ENCODE measurements at regions not wholly inside any gene's neighbourhood (a gene's known extent, or its start where the extent isn't known, plus 50 kb on each side); places are given as distances from the start of the nearest gene placed in this dataset.
A peak's percentile ranks its signal among the peaks of the same experiment; 100 is the strongest.

GRCh38 chr7:54858008-54858692 lies 99.1 kb upstream of the SEC61G start:
- TF ChIP-seq Cebpa-rat (IDR thresholded peaks at IDR 0.05), result no peak
- H3K9me3 ChIP-seq (replicated peaks in 1 of 11), result peaks cover 0 to 5% (median 0%) of the 10 kb centered on the region in 11 experiments; a peak in 1 of 22 replicates
- no peaks in the 10 kb centered on the region for H3K4me1 ChIP-seq
- H3K4me2 ChIP-seq, result no peak overlapping the region
- no peaks in the 10 kb centered on the region for H3K36me3 ChIP-seq
- no peak overlapping the region for H3K9ac ChIP-seq
- H3K4me3 ChIP-seq, result no peak overlapping the region
- H3K27me3 ChIP-seq, result no peaks in the 10 kb centered on the region
- no peaks in the 10 kb centered on the region for H4K20me1 ChIP-seq
- no peak overlapping the region for H3K27ac ChIP-seq

GRCh38 chr7:54859066-54859465 lies 100.1 kb upstream of the SEC61G start:
- Histone ChIP-seq H4K20me1 (no peaks in the 10 kb centered on the region), H3K36me3 (no peaks in the 10 kb centered on the region), H3K4me1 (no peaks in the 10 kb centered on the region), H3K27ac (no peak overlapping the region), H3K4me2 (no peak overlapping the region), H3K27me3 (no peaks in the 10 kb centered on the region), H3K9me3 (replicated peaks in 1 of 11) (no peaks in the 10 kb centered on the region; a peak in 1 of 22 replicates), H3K9ac (no peak overlapping the region), H3K4me3 (no peak overlapping the region)
- TF ChIP-seq Cebpa-rat (IDR thresholded peaks at IDR 0.05), result no peak

GRCh38 chr7:54859545-54859944 lies 100.5 kb upstream of the SEC61G start:
- Histone ChIP-seq H3K27ac (no peak overlapping the region), H3K36me3 (no peaks in the 10 kb centered on the region), H3K4me1 (no peaks in the 10 kb centered on the region), H4K20me1 (no peaks in the 10 kb centered on the region), H3K27me3 (no peaks in the 10 kb centered on the region), H3K4me2 (no peak overlapping the region), H3K4me3 (no peak overlapping the region), H3K9me3 (replicated peaks in 1 of 11) (no peaks in the 10 kb centered on the region; a peak in 1 of 22 replicates), H3K9ac (no peak overlapping the region)
- no peak for TF ChIP-seq Cebpa-rat (IDR thresholded peaks at IDR 0.05)

- Histone ChIP-seq H3K27me3 (no peaks in the 10 kb centered on the region), H3K4me1 (no peaks in the 10 kb centered on the region), H3K36me3 (no peaks in the 10 kb centered on the region), H3K4me3 (no peak overlapping the region), H3K27ac (no peak overlapping the region), H4K20me1 (no peaks in the 10 kb centered on the region), H3K4me2 (no peak overlapping the region), H3K9ac (no peak overlapping the region), H3K9me3 (replicated peaks in 1 of 11) (no peaks in the 10 kb centered on the region; a peak in 1 of 22 replicates)
- no peak for TF ChIP-seq Cebpa-rat (IDR thresholded peaks at IDR 0.05)
Measured at GRCh38 chr7:54860003-54860775, 101.2 kb upstream of the SEC61G start.

GRCh38 chr7:54860843-54861242 lies 101.8 kb upstream of the SEC61G start:
- Histone ChIP-seq H3K9ac (no peak overlapping the region), H3K4me3 (no peak overlapping the region), H3K27me3 (no peaks in the 10 kb centered on the region), H3K4me2 (no peak overlapping the region), H3K36me3 (no peaks in the 10 kb centered on the region), H3K27ac (no peak overlapping the region), H3K9me3 (replicated peaks in 1 of 11) (no peaks in the 10 kb centered on the region; a peak in 1 of 22 replicates), H4K20me1 (no peaks in the 10 kb centered on the region), H3K4me1 (no peaks in the 10 kb centered on the region)
- no peak for TF ChIP-seq Cebpa-rat (IDR thresholded peaks at IDR 0.05)

GRCh38 chr7:54864663-54865062 lies 105.7 kb upstream of the SEC61G start:
- Histone ChIP-seq H3K27me3 (no peaks in the 10 kb centered on the region), H3K4me2 (no peak overlapping the region), H3K4me1 (no peaks in the 10 kb centered on the region), H3K4me3 (no peak overlapping the region), H3K9ac (no peak overlapping the region), H3K36me3 (no peaks in the 10 kb centered on the region), H4K20me1 (no peaks in the 10 kb centered on the region), H3K9me3 (replicated peaks in 1 of 11) (no peaks in the 10 kb centered on the region), H3K27ac (no peak overlapping the region)
- no peak for TF ChIP-seq Cebpa-rat (IDR thresholded peaks at IDR 0.05)

- H3K4me2 ChIP-seq, result no peak overlapping the region
- no peaks in the 10 kb centered on the region for H3K27me3 ChIP-seq
- H3K36me3 ChIP-seq, result no peaks in the 10 kb centered on the region
- no peaks in the 10 kb centered on the region for H3K4me1 ChIP-seq
- no peaks in the 10 kb centered on the region for H4K20me1 ChIP-seq
- TF ChIP-seq Cebpa-rat (IDR thresholded peaks at IDR 0.05), result no peak
- H3K9ac ChIP-seq, result no peak overlapping the region
- H3K9me3 ChIP-seq (replicated peaks in 1 of 11), result no peaks in the 10 kb centered on the region
- no peak overlapping the region for H3K27ac ChIP-seq
- H3K4me3 ChIP-seq, result no peak overlapping the region
Measured at GRCh38 chr7:54869523-54869922, 110.5 kb upstream of the SEC61G start.

- H3K4me1 ChIP-seq, result peaks cover 0 to 16% (median 0%) of the 10 kb centered on the region in 10 experiments; a peak in 6 of 20 replicates
- no peak overlapping the region for H3K9ac ChIP-seq
- TF ChIP-seq Cebpa-rat (IDR thresholded peaks at IDR 0.05), result no peak
- H3K4me3 ChIP-seq, result no peak overlapping the region
- H3K27ac ChIP-seq, result no peak overlapping the region
- no peaks in the 10 kb centered on the region for H3K9me3 ChIP-seq (replicated peaks in 1 of 11)
- no peaks in the 10 kb centered on the region for H4K20me1 ChIP-seq
- H3K27me3 ChIP-seq, result no peaks in the 10 kb centered on the region
- no peak overlapping the region for H3K4me2 ChIP-seq
- no peaks in the 10 kb centered on the region for H3K36me3 ChIP-seq
Measured at GRCh38 chr7:54874804-54875203, 115.8 kb upstream of the SEC61G start.

- peak overlapping the region in 3 of 11 experiments; percentile 25 to 53 (median 40); a peak in 5 of 22 replicates for H3K4me2 ChIP-seq
- H3K9me3 ChIP-seq (replicated peaks in 1 of 11), result no peaks in the 10 kb centered on the region
- H3K27me3 ChIP-seq, result no peaks in the 10 kb centered on the region
- H3K27ac ChIP-seq, result no peak overlapping the region
- H3K9ac ChIP-seq, result no peak overlapping the region
- H3K36me3 ChIP-seq, result no peaks in the 10 kb centered on the region
- no peak overlapping the region for H3K4me3 ChIP-seq
- no peaks in the 10 kb centered on the region for H4K20me1 ChIP-seq
- TF ChIP-seq Cebpa-rat (IDR thresholded peaks at IDR 0.05), result no peak
- H3K4me1 ChIP-seq, result peaks cover 0 to 31% (median 0%) of the 10 kb centered on the region in 10 experiments; a peak in 6 of 20 replicates
Measured at GRCh38 chr7:54877683-54878082, 118.7 kb upstream of the SEC61G start.

Data from BLaER1 treated with 17β-estradiol and CSF1 and Interleukin-3, amounts not matched to agents 10 nM and 100 nM (cell line).